ENCODE measurements at regions not wholly inside any gene's neighbourhood (a gene's known extent, or its start where the extent isn't known, plus 50 kb on each side); places are given as distances from the start of the nearest gene placed in this dataset.

GRCh38 chr20:11017446-11017845 is 343.6 kb upstream of the JAG1 start:
- Histone ChIP-seq H2AFZ (ENCODE audit: low read depth) (no peak overlapping the region), H3K9me3 (no peaks in the 10 kb centered on the region), H4K20me1 (ENCODE audit: insufficient read depth) (no peaks in the 10 kb centered on the region), H3K9me2 (no peaks in the 10 kb centered on the region), H3K4me3 (ENCODE audit: low read depth in 2 of 2, low read length in 1 of 2) (no peak overlapping the region), H3K36me3 (replicated peaks in 1 of 2; ENCODE audit: control insufficient read depth in 1 of 2, insufficient read depth in 2 of 2, low read length in 1 of 2) (no peaks in the 10 kb centered on the region), H3K79me2 (ENCODE audit: insufficient read depth) (no peaks in the 10 kb centered on the region), H3K9ac (no peak overlapping the region), H3K4me2 (no peak overlapping the region), H3F3A (replicated peaks; ENCODE audit: insufficient read depth) (no peaks in the 10 kb centered on the region), H3K27me3 (ENCODE audit: insufficient read depth) (no peaks in the 10 kb centered on the region), H3K4me1 (ENCODE audit: control insufficient read depth in 1 of 2, insufficient read depth in 2 of 2, low read depth in 1 of 2, low read length in 1 of 2) (no peaks in the 10 kb centered on the region), H3K27ac (ENCODE audit: low read depth in 2 of 2, low read length in 1 of 2) (no peak overlapping the region)
- WGBS (ENCODE audit: low lambda C conversion rate), result 42% methylated on average over 4 of the region's 4 CpGs
- CTCF ChIA-PET, result no interaction called here
- POLR2A ChIA-PET, result no interaction called here
- no peak for DNase-seq
- TF ChIP-seq MXI1 (IDR thresholded peaks at IDR 0.05; ENCODE audit: low read depth, low read length), result no peak
- no peak for TF ChIP-seq TEAD4 (IDR thresholded peaks at IDR 0.05; ENCODE audit: borderline replicate concordance, insufficient read depth)
- TF ChIP-seq CTCF (IDR thresholded peaks at IDR 0.05), result no peak
- no peak for TF ChIP-seq MEF2A (IDR thresholded peaks at IDR 0.05; ENCODE audit: borderline replicate concordance, low read depth)
- TF ChIP-seq RXRA (IDR thresholded peaks at IDR 0.05; ENCODE audit: borderline replicate concordance, low read depth), result no peak
- no peak for TF ChIP-seq USF1 (IDR thresholded peaks at IDR 0.05; ENCODE audit: borderline replicate concordance, low read depth)
- TF ChIP-seq RCOR1 (IDR thresholded peaks at IDR 0.05; ENCODE audit: low read length), result no peak
- no peak for TF ChIP-seq SIN3A (IDR thresholded peaks at IDR 0.05; ENCODE audit: borderline replicate concordance, low read depth, low read length)

DNA sequence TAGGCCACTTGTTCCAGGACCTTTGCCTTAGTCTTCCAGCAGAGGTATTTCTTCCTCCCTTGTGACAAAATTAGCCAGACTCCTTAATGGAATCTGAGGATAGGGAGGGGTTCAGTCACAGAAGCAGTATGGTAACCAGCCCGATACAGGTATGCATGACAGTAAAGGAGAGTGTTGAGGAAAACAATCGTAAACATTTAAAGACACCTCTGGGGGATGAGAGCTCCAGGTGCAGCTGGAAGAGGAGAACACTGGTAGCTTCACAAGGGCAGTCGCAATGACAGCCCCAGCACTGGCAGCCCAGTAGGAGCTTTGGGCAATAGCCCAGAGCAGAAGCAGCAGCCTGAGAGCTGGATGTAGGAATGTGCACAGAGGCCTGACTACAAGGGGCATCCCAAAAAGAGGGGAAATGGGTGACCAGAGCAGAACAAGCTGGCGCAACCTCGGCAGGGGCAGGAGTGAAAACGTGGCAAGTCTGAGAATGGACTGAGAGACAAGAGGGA is 344.9 kb upstream of the JAG1 start:
- ChIA-PET POLR2A (no interaction called here), CTCF (no interaction called here)
- Histone ChIP-seq H3K36me3 (replicated peaks in 1 of 2; ENCODE audit: control insufficient read depth in 1 of 2, insufficient read depth in 2 of 2, low read length in 1 of 2) (no peaks in the 10 kb centered on the region), H3K27me3 (ENCODE audit: insufficient read depth) (no peaks in the 10 kb centered on the region), H3K27ac (ENCODE audit: low read depth in 2 of 2, low read length in 1 of 2) (no peak overlapping the region), H3K4me2 (no peak overlapping the region), H3K79me2 (ENCODE audit: insufficient read depth) (no peaks in the 10 kb centered on the region), H3K4me3 (ENCODE audit: low read depth in 2 of 2, low read length in 1 of 2) (no peak overlapping the region), H3K4me1 (ENCODE audit: control insufficient read depth in 1 of 2, insufficient read depth in 2 of 2, low read depth in 1 of 2, low read length in 1 of 2) (no peaks in the 10 kb centered on the region), H3K9me3 (no peaks in the 10 kb centered on the region), H2AFZ (ENCODE audit: low read depth) (no peak overlapping the region), H4K20me1 (ENCODE audit: insufficient read depth) (no peaks in the 10 kb centered on the region), H3K9me2 (no peaks in the 10 kb centered on the region), H3K9ac (no peak overlapping the region), H3F3A (replicated peaks; ENCODE audit: insufficient read depth) (no peaks in the 10 kb centered on the region)
- 87% methylated on average over 6 of the region's 6 CpGs for WGBS (ENCODE audit: low lambda C conversion rate)
- TF ChIP-seq MEF2A (IDR thresholded peaks at IDR 0.05; ENCODE audit: borderline replicate concordance, low read depth), result no peak
- TF ChIP-seq RAD21 (IDR thresholded peaks at IDR 0.05; ENCODE audit: low read length), result no peak
- TF ChIP-seq FOSL2 (IDR thresholded peaks at IDR 0.05; ENCODE audit: borderline replicate concordance, low read depth), result no peak
- TF ChIP-seq TEAD4 (IDR thresholded peaks at IDR 0.05; ENCODE audit: borderline replicate concordance, insufficient read depth), result no peak
- TF ChIP-seq JUND (IDR thresholded peaks at IDR 0.05), result no peak
- no peak for TF ChIP-seq USF1 (IDR thresholded peaks at IDR 0.05; ENCODE audit: borderline replicate concordance, low read depth)
- TF ChIP-seq MXI1 (IDR thresholded peaks at IDR 0.05; ENCODE audit: low read depth, low read length), result no peak
- TF ChIP-seq GATA2 (CRISPR knock-in tag; IDR thresholded peaks at IDR 0.05), result no peak
- TF ChIP-seq RCOR1 (IDR thresholded peaks at IDR 0.05; ENCODE audit: low read length), result no peak
- no peak for DNase-seq
